PC-9 (cell line): ENCODE measurements at regions not wholly inside any gene's neighbourhood (a gene's known extent, or its start where the extent isn't known, plus 50 kb on each side); places are given as distances from the start of the nearest gene placed in this dataset.

Experiments used
- EZH2 ChIP-seq: fragments of 200-600 bp; sonication (generic); IDR thresholded peaks from 2 replicates; pipeline ENCODE4 v1.8.0; 2017; ENCODE audit warnings: antibody characterized with exemption, low read depth
- TF ChIP-seq, protein P1 (sequence below): fragments of 200-600 bp; sonication (generic); conservative IDR thresholded peaks from 2 replicates; pipeline ENCODE4 v1.6.1; 2017; ENCODE audit warnings: mixed run types, antibody characterized with exemption, mild to moderate bottlenecking, moderate library complexity

DNA sequence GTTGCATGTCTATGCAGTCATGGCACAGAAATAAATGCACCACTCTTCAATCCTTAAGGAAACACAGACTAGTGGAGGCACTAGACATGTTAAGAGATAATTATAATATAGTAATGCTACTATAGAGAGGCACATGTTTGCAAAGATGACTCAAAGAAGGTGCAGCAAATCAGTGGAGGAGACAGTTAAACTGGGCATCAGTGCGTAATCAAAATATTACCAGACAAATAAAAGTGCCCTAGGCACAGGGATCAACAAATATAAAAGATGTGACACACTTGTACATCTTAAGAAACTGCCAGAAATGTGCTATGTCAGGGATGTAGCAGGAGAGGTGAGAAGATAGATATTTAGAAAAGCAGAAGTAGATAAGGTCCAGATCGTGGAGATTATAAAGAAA lies 642.1 kb downstream of the SLCO4C1 start:
- no peak for TF ChIP-seq EZH2
- TF ChIP-seq, protein P1, sequence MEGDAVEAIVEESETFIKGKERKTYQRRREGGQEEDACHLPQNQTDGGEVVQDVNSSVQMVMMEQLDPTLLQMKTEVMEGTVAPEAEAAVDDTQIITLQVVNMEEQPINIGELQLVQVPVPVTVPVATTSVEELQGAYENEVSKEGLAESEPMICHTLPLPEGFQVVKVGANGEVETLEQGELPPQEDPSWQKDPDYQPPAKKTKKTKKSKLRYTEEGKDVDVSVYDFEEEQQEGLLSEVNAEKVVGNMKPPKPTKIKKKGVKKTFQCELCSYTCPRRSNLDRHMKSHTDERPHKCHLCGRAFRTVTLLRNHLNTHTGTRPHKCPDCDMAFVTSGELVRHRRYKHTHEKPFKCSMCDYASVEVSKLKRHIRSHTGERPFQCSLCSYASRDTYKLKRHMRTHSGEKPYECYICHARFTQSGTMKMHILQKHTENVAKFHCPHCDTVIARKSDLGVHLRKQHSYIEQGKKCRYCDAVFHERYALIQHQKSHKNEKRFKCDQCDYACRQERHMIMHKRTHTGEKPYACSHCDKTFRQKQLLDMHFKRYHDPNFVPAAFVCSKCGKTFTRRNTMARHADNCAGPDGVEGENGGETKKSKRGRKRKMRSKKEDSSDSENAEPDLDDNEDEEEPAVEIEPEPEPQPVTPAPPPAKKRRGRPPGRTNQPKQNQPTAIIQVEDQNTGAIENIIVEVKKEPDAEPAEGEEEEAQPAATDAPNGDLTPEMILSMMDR = no peak
